Bronchial epithelial cell (primary cell): ENCODE measurements at regions not wholly inside any gene's neighbourhood (a gene's known extent, or its start where the extent isn't known, plus 50 kb on each side); places are given as distances from the start of the nearest gene placed in this dataset.

Experiments used
- DNase-seq: peaks from one replicate; pipeline ENCODE4 v3.0.0-alpha.2; 2010; ENCODE audit warnings: low read depth
- FAIRE-seq: peaks from 2 replicates; lab custom pipeline; 2011; peaks lifted over from hg19 to GRCh38; lab: Jason Lieb, UNC
- H3K27me3 ChIP-seq: 2 replicates; pipeline ENCODE4 v1.5.1; 2011; ENCODE audit warnings: low read length; ENCODE audit not compliant: control insufficient read depth, insufficient read depth
- H3K36me3 ChIP-seq: 2 replicates; pipeline ENCODE4 v1.5.1; 2011; ENCODE audit warnings: low read length; ENCODE audit not compliant: control insufficient read depth, insufficient read depth
- H3K4me3 ChIP-seq: 2 replicates; pipeline ENCODE4 v1.5.1; 2011; ENCODE audit warnings: mild to moderate bottlenecking, low read depth, low read length, control low read depth
- TF ChIP-seq, protein P1 (sequence below): IDR thresholded peaks from 2 replicates; pipeline ENCODE4 v1.5.1; 2011; ENCODE audit warnings: mild to moderate bottlenecking, moderate library complexity, low read length, control low read depth, inconsistent platforms; ENCODE audit not compliant: insufficient read depth, severe bottlenecking

- Histone ChIP-seq H3K27me3 (no peaks in the 10 kb centered on the region), H3K4me3 (no peak overlapping the region), H3K36me3 (no peaks in the 10 kb centered on the region)
- FAIRE-seq (no peak), DNase-seq (no peak)
- TF ChIP-seq, protein P1, sequence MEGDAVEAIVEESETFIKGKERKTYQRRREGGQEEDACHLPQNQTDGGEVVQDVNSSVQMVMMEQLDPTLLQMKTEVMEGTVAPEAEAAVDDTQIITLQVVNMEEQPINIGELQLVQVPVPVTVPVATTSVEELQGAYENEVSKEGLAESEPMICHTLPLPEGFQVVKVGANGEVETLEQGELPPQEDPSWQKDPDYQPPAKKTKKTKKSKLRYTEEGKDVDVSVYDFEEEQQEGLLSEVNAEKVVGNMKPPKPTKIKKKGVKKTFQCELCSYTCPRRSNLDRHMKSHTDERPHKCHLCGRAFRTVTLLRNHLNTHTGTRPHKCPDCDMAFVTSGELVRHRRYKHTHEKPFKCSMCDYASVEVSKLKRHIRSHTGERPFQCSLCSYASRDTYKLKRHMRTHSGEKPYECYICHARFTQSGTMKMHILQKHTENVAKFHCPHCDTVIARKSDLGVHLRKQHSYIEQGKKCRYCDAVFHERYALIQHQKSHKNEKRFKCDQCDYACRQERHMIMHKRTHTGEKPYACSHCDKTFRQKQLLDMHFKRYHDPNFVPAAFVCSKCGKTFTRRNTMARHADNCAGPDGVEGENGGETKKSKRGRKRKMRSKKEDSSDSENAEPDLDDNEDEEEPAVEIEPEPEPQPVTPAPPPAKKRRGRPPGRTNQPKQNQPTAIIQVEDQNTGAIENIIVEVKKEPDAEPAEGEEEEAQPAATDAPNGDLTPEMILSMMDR, result no peak
Observed at GRCh38 chr9:107079589-107079988, 203.5 kb upstream of the RAD23B start.

DNA sequence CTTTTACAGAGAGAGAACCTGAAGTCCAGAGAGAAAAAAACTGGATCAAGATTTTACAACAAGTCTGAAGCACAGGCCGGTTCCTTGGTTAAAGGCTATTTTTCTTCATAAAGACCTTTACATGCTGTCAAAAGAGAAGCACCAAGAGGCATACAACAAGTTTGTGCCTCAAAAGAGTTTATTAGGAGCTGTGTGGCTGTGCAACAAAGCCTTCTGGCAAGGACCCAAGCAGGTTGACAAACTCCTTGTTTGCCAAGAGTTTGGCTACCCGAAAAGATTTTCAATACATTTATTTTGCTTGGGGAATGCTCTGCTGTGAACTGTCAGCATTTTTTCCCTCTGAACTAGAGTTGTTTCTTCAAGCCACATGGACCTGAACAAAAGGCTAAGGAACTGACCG is 202.9 kb upstream of the RAD23B start:
- no peaks in the 10 kb centered on the region for H3K36me3 ChIP-seq
- TF ChIP-seq, protein P1, result no peak
- FAIRE-seq (no peak), DNase-seq (no peak)
- H3K4me3 ChIP-seq, result no peak overlapping the region
- no peaks in the 10 kb centered on the region for H3K27me3 ChIP-seq

GRCh38 chr9:107086460-107086859 is 196.6 kb upstream of the RAD23B start:
- FAIRE-seq (no peak), DNase-seq (no peak)
- no peaks in the 10 kb centered on the region for H3K36me3 ChIP-seq
- H3K27me3 ChIP-seq, result peaks cover 4% of the 10 kb centered on the region
- TF ChIP-seq, protein P1, result no peak
- no peak overlapping the region for H3K4me3 ChIP-seq

DNA sequence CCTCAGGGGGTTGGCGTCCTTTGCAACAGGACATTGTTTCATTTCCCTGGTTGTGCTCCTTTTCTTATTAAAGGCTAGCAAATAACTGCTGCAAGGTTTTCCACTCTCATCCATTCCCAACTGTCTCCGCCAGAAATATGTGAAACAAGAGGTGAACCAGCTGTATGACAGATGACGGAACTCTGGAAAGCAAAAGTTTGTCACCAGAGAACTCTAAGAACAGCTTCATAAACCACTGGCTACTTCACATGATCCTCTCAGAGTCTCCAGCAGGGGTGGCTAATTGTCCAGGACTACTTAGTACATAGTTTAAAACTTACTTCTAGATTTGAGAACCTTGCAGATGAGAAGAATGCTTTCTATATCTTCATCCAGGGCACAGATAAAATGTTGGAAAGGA is 195.9 kb upstream of the RAD23B start:
- FAIRE-seq, result no peak
- peaks cover 4% of the 10 kb centered on the region for H3K27me3 ChIP-seq
- TF ChIP-seq, protein P1, result no peak
- H3K36me3 ChIP-seq, result no peaks in the 10 kb centered on the region
- no peak for DNase-seq
- no peak overlapping the region for H3K4me3 ChIP-seq

DNA sequence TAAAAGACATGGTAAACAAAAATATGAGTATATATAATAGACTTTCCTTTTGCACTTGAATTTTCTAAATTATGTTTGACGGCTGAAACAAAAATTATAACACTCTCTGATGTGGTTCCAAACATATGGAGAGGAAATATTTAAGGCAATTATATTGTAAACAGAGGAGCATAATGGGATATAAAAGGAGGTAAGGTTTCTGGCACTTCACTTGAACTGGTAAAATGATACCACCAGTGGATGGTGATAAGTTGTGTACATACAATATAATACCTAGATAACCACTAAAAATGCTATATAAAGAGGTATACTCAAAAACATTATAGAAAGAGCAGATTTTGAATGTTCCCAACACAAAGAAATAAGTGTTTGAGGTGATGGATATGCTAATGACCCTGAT is 192.9 kb upstream of the RAD23B start:
- peaks cover 4% of the 10 kb centered on the region for H3K27me3 ChIP-seq
- FAIRE-seq (no peak), DNase-seq (no peak)
- no peak overlapping the region for H3K4me3 ChIP-seq
- TF ChIP-seq, protein P1, result no peak
- H3K36me3 ChIP-seq, result no peaks in the 10 kb centered on the region

- Histone ChIP-seq H3K4me3 (no peak overlapping the region), H3K27me3 (no peaks in the 10 kb centered on the region), H3K36me3 (no peaks in the 10 kb centered on the region)
- FAIRE-seq (no peak), DNase-seq (no peak)
- TF ChIP-seq, protein P1, result no peak
Observed at GRCh38 chr9:107093365-107094060, 189.6 kb upstream of the RAD23B start.
